SK-N-SH (cell line): ENCODE measurements at regions not wholly inside any gene's neighbourhood (a gene's known extent, or its start where the extent isn't known, plus 50 kb on each side); places are given as distances from the start of the nearest gene placed in this dataset.

Source experiments
- CTCF ChIA-PET: fragments of 300-600, 350-600 bp; formaldehyde crosslinking; extraction: SDS; loops from one replicate; lab custom pipeline; 2021; lab: Yijun Ruan, JAX
- POLR2A ChIA-PET: fragments of 350-600 bp; sonication (Branson Sonifier 250); formaldehyde crosslinking; extraction: SDS; loops from one replicate; lab custom pipeline; 2020; ENCODE audit warnings: antibody characterized with exemption, inconsistent platforms; lab: Yijun Ruan, JAX
- DNase-seq: peaks from one replicate; pipeline ENCODE4 v3.0.0; 2012
- H2AFZ ChIP-seq: fragments of 200-600 bp; sonication (generic); 2 replicates; pipeline ENCODE4 v1.8.1; 2016; ENCODE audit warnings: antibody characterized with exemption, mild to moderate bottlenecking, low read depth
- H3F3A ChIP-seq: fragments of 200-600 bp; sonication (generic); replicated peaks from 2 replicates; pipeline ENCODE3; 2016; ENCODE audit warnings: antibody characterized with exemption, mild to moderate bottlenecking; ENCODE audit not compliant: insufficient read depth
- H3K27ac ChIP-seq, 2 experiments: fragments of 200-500 bp in 1 of 2; fragments of 200-600 bp in 1 of 2; sonication (Bioruptor generic) in 1 of 2; sonication (generic), shearing (Covaris generic) in 1 of 2; 2 replicates each; pipeline versions ENCODE4 v1.5.1 to v1.6.1; 2014 to 2016; ENCODE audit warnings: low read depth in 2 of 2, inconsistent platforms in 1 of 2, low read length in 1 of 2, mild to moderate bottlenecking in 1 of 2, mixed read lengths in 1 of 2
- H3K27me3 ChIP-seq: fragments of 200-600 bp; sonication (generic), shearing (Covaris generic); 2 replicates; pipeline ENCODE4 v1.6.1; 2016; ENCODE audit warnings: mixed run types; ENCODE audit not compliant: insufficient read depth
- H3K36me3 ChIP-seq, 2 experiments: fragments of 200-500 bp in 1 of 2; fragments of 200-600 bp in 1 of 2; sonication (Bioruptor generic) in 1 of 2; sonication (generic) in 1 of 2; replicated peaks in 1 of 2; 2 replicates each; pipeline versions ENCODE3 to v1.5.1; 2014 to 2016; ENCODE audit warnings: low read length in 1 of 2, mild to moderate bottlenecking in 1 of 2; ENCODE audit not compliant: insufficient read depth in 2 of 2, control insufficient read depth in 1 of 2
- H3K4me1 ChIP-seq, 2 experiments: fragments of 200-500 bp in 1 of 2; fragments of 200-600 bp in 1 of 2; sonication (Bioruptor generic) in 1 of 2; sonication (generic), shearing (Covaris generic) in 1 of 2; 2 replicates each; pipeline versions ENCODE4 v1.5.1 to v1.6.1; 2014 to 2016; ENCODE audit warnings: low read depth in 1 of 2, low read length in 1 of 2, mixed run types in 1 of 2; ENCODE audit not compliant: insufficient read depth in 2 of 2, control insufficient read depth in 1 of 2
- H3K4me2 ChIP-seq: fragments of 200-600 bp; sonication (generic), shearing (Covaris generic); 2 replicates; pipeline ENCODE4 v1.6.1; 2017; ENCODE audit warnings: mixed run types
- H3K4me3 ChIP-seq, 2 experiments: fragments of 200-500 bp in 1 of 2; fragments of 200-600 bp in 1 of 2; sonication (Bioruptor generic) in 1 of 2; sonication (generic), shearing (Covaris generic) in 1 of 2; 2 replicates each; pipeline versions ENCODE4 v1.5.1 to v1.8.1; 2014 to 2016; ENCODE audit warnings: low read depth in 2 of 2, inconsistent platforms in 1 of 2, low read length in 1 of 2, mild to moderate bottlenecking in 1 of 2, mixed read lengths in 1 of 2, moderate library complexity in 1 of 2
- H3K79me2 ChIP-seq: fragments of 200-600 bp; sonication (generic); 2 replicates; pipeline ENCODE4 v1.8.1; 2017; ENCODE audit warnings: mild to moderate bottlenecking; ENCODE audit not compliant: insufficient read depth
- H3K9ac ChIP-seq: fragments of 200-600 bp; sonication (generic); 2 replicates; pipeline ENCODE4 v1.6.1; 2017; ENCODE audit warnings: mixed run types
- H3K9me2 ChIP-seq: fragments of 200-600 bp; sonication (generic); 2 replicates; pipeline ENCODE4 v1.6.1; 2017; ENCODE audit warnings: mixed run types
- H3K9me3 ChIP-seq: fragments of 200-600 bp; sonication (generic); 2 replicates; pipeline ENCODE4 v1.6.1; 2017; ENCODE audit warnings: mixed run types, mild to moderate bottlenecking, moderate library complexity
- H4K20me1 ChIP-seq: fragments of 200-600 bp; sonication (generic); 2 replicates; pipeline ENCODE4 v1.6.1; 2017; ENCODE audit warnings: mild to moderate bottlenecking, mixed run types; ENCODE audit not compliant: insufficient read depth
- GATA2 ChIP-seq: sonication (generic); formaldehyde crosslinking; IDR thresholded peaks from 2 replicates; pipeline ENCODE4 v1.5.0; 2020; ENCODE audit warnings: mild to moderate bottlenecking, missing genetic modification reagents
- JUND ChIP-seq: IDR thresholded peaks from 2 replicates; pipeline ENCODE4 v1.4.0; 2012
- MEF2A ChIP-seq: IDR thresholded peaks from 2 replicates; pipeline ENCODE4 v1.4.0; 2012; ENCODE audit warnings: low read depth, borderline replicate concordance
- MXI1 ChIP-seq: IDR thresholded peaks from 2 replicates; pipeline ENCODE4 v1.6.1; 2012; ENCODE audit warnings: mild to moderate bottlenecking, low read depth, low read length, improper control_type of control experiment
- SIN3A ChIP-seq: IDR thresholded peaks from 2 replicates; pipeline ENCODE4 v1.6.1; 2012; ENCODE audit warnings: low read depth, mild to moderate bottlenecking, low read length, moderate library complexity, borderline replicate concordance
- TAF1 ChIP-seq: IDR thresholded peaks from 2 replicates; pipeline ENCODE4 v1.6.1; 2012; ENCODE audit warnings: low read depth, mild to moderate bottlenecking, low read length, moderate library complexity, borderline replicate concordance
- TCF12 ChIP-seq: IDR thresholded peaks from 2 replicates; pipeline ENCODE4 v1.4.0; 2012
- TEAD4 ChIP-seq: IDR thresholded peaks from 2 replicates; pipeline ENCODE4 v1.4.0; 2012; ENCODE audit warnings: mild to moderate bottlenecking, borderline replicate concordance; ENCODE audit not compliant: insufficient read depth
- USF1 ChIP-seq: IDR thresholded peaks from 2 replicates; pipeline ENCODE4 v1.4.0; 2012; ENCODE audit warnings: low read depth, borderline replicate concordance
- whole genome bisulfite sequencing: methylation state at CpG from one replicate; pipeline ENCODE4 v1.1.6; 2017; ENCODE audit warnings: low lambda C conversion rate; 5-methylcytosine and 5-hydroxymethylcytosine counted together
- TF ChIP-seq, protein P1 (sequence below): IDR thresholded peaks from 2 replicates; pipeline ENCODE4; 2012
- TF ChIP-seq, protein P2 (sequence below): IDR thresholded peaks from 2 replicates; pipeline ENCODE4 v1.4.0; 2012; ENCODE audit warnings: low read depth, borderline replicate concordance
- TF ChIP-seq, protein P3 (sequence below): IDR thresholded peaks from 2 replicates; pipeline ENCODE4 v1.6.1; 2012; ENCODE audit warnings: mild to moderate bottlenecking, low read depth, low read length, moderate library complexity

GRCh38 chr6:143585716-143586115 lies 74.2 kb upstream of the FUCA2 start:
- Histone ChIP-seq H3K4me1 (peaks cover 0 to 4% of the 10 kb centered on the region in 2 experiments; a peak in 1 of 4 replicates), H3K27me3 (no peaks in the 10 kb centered on the region), H3K9ac (no peak overlapping the region), H3K36me3 (no peaks in the 10 kb centered on the region), H4K20me1 (no peaks in the 10 kb centered on the region), H3K4me2 (no peak overlapping the region), H3K27ac (no peak overlapping the region), H3K79me2 (no peaks in the 10 kb centered on the region), H3F3A (no peaks in the 10 kb centered on the region), H3K4me3 (no peak overlapping the region), H2AFZ (no peak overlapping the region)
- WGBS = 85% methylated on average over 4 of the region's 4 CpGs
- DNase-seq = no peak
- ChIA-PET CTCF (interaction anchor here (1.2 to 3.1 kb wide), 3 partner anchors 9 to 428 kb away, joined by 6 to 21 read pairs (median 16); no protein-coding TSS in a partner anchor), POLR2A (no interaction called here)
- TF ChIP-seq MEF2A (no peak), TAF1 (no peak), USF1 (no peak)
- TF ChIP-seq, all 33 proteins: peak for 0
- no peaks in the 10 kb centered on the region for H3K9me2 ChIP-seq
- no peaks in the 10 kb centered on the region for H3K9me3 ChIP-seq

GRCh38 chr6:143585241-143585640 lies 73.7 kb upstream of the FUCA2 start:
- CTCF ChIA-PET = interaction anchor here (1.2 to 3.1 kb wide), 3 partner anchors 10 to 428 kb away, joined by 6 to 21 read pairs (median 16); no protein-coding TSS in a partner anchor

DNA sequence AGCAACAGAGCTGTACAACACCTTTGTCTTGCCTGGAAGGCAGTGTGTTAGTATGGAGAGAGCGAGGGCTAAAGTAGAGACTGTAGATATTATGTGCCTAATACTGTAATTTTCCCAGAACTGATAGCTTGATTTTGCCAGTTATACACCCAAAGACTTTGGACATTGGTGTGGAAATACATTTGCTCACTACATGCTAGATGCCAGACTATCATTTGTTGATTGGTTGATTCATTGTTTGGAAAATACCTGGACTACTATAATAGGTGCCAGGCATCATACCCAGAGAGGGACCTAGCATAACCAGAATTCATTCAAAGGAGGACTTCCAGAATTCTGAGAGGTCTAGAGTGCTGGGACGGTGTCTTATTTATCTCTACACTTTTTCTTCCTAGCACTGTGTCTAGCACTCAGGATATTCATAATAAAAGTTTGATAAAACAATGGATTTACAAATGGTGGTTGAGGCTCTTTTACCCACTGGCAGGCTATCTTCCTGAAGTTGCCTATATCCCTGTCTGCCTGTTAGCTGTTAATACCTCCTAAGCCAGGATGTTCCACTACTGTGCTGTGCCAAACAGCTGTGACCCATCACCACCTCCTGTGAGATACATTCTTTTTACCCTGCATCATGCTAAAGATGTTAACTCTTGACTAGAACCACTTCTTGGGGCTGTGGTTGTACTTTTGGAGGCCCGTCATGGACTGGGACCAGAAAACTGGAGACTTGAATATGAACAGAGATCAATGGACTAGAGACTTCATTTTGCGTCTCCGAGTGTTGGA lies 72.2 kb upstream of the FUCA2 start:
- no peaks in the 10 kb centered on the region for H3K79me2 ChIP-seq
- H3K4me3 ChIP-seq = no peak overlapping the region
- no peak for DNase-seq
- H3K4me1 ChIP-seq = peaks cover 0 to 4% of the 10 kb centered on the region in 2 experiments; a peak in 1 of 4 replicates
- H3K4me2 ChIP-seq = no peak overlapping the region
- H3K27me3 ChIP-seq = no peaks in the 10 kb centered on the region
- no peaks in the 10 kb centered on the region for H3K9me2 ChIP-seq
- no peak overlapping the region for H2AFZ ChIP-seq
- H3K9me3 ChIP-seq = no peaks in the 10 kb centered on the region
- H3K27ac ChIP-seq = no peak overlapping the region
- H3K9ac ChIP-seq = no peak overlapping the region
- 97% methylated on average over 5 of the region's 5 CpGs for WGBS
- peaks cover 6% of the 10 kb centered on the region for H3F3A ChIP-seq
- H4K20me1 ChIP-seq = no peaks in the 10 kb centered on the region
- no peaks in the 10 kb centered on the region for H3K36me3 ChIP-seq
- CTCF ChIA-PET = interaction anchor here (0.9 to 3.1 kb wide), 3 partner anchors 8 to 430 kb away, joined by 4 to 16 read pairs (median 5); no protein-coding TSS in a partner anchor
- POLR2A ChIA-PET = no interaction called here
- TF ChIP-seq, protein P1, sequence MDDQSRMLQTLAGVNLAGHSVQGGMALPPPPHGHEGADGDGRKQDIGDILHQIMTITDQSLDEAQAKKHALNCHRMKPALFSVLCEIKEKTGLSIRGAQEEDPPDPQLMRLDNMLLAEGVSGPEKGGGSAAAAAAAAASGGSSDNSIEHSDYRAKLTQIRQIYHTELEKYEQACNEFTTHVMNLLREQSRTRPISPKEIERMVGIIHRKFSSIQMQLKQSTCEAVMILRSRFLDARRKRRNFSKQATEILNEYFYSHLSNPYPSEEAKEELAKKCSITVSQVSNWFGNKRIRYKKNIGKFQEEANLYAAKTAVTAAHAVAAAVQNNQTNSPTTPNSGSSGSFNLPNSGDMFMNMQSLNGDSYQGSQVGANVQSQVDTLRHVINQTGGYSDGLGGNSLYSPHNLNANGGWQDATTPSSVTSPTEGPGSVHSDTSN = 0 out of 2 replicates have a peak, but pooled peaks have one; percentile 6
- TF ChIP-seq GATA2 (CRISPR knock-in tag) (no peak), SIN3A (no peak), MEF2A (no peak), TCF12 (peak; percentile 48; the same call in 1 of the 2 replicates), TEAD4 (no peak)
- TF ChIP-seq, protein P2, sequence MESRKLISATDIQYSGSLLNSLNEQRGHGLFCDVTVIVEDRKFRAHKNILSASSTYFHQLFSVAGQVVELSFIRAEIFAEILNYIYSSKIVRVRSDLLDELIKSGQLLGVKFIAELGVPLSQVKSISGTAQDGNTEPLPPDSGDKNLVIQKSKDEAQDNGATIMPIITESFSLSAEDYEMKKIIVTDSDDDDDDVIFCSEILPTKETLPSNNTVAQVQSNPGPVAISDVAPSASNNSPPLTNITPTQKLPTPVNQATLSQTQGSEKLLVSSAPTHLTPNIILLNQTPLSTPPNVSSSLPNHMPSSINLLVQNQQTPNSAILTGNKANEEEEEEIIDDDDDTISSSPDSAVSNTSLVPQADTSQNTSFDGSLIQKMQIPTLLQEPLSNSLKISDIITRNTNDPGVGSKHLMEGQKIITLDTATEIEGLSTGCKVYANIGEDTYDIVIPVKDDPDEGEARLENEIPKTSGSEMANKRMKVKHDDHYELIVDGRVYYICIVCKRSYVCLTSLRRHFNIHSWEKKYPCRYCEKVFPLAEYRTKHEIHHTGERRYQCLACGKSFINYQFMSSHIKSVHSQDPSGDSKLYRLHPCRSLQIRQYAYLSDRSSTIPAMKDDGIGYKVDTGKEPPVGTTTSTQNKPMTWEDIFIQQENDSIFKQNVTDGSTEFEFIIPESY = no peak
- TF ChIP-seq, protein P3, sequence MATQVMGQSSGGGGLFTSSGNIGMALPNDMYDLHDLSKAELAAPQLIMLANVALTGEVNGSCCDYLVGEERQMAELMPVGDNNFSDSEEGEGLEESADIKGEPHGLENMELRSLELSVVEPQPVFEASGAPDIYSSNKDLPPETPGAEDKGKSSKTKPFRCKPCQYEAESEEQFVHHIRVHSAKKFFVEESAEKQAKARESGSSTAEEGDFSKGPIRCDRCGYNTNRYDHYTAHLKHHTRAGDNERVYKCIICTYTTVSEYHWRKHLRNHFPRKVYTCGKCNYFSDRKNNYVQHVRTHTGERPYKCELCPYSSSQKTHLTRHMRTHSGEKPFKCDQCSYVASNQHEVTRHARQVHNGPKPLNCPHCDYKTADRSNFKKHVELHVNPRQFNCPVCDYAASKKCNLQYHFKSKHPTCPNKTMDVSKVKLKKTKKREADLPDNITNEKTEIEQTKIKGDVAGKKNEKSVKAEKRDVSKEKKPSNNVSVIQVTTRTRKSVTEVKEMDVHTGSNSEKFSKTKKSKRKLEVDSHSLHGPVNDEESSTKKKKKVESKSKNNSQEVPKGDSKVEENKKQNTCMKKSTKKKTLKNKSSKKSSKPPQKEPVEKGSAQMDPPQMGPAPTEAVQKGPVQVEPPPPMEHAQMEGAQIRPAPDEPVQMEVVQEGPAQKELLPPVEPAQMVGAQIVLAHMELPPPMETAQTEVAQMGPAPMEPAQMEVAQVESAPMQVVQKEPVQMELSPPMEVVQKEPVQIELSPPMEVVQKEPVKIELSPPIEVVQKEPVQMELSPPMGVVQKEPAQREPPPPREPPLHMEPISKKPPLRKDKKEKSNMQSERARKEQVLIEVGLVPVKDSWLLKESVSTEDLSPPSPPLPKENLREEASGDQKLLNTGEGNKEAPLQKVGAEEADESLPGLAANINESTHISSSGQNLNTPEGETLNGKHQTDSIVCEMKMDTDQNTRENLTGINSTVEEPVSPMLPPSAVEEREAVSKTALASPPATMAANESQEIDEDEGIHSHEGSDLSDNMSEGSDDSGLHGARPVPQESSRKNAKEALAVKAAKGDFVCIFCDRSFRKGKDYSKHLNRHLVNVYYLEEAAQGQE = no peak

More at GRCh38 chr6:143585241-143585640, 73.7 kb upstream of the FUCA2 start:
- POLR2A ChIA-PET = interaction anchor here (0.6 kb wide), 1 partner anchor 378 kb away, joined by 3 read pairs; no protein-coding TSS in a partner anchor
- H3F3A ChIP-seq = no peaks in the 10 kb centered on the region
- H3K79me2 ChIP-seq = no peaks in the 10 kb centered on the region
- no peaks in the 10 kb centered on the region for H3K9me3 ChIP-seq
- WGBS = 100% methylated on average over 1 of the region's 1 CpG
- no peak overlapping the region for H2AFZ ChIP-seq
- DNase-seq = no peak
- no peak overlapping the region for H3K27ac ChIP-seq
- no peaks in the 10 kb centered on the region for H4K20me1 ChIP-seq
- no peaks in the 10 kb centered on the region for H3K36me3 ChIP-seq
- no peak overlapping the region for H3K4me3 ChIP-seq
- no peak overlapping the region for H3K4me2 ChIP-seq
- H3K4me1 ChIP-seq = peaks cover 0 to 4% of the 10 kb centered on the region in 2 experiments; a peak in 1 of 4 replicates
- no peak overlapping the region for H3K9ac ChIP-seq
- no peak for TF ChIP-seq MEF2A
- TF ChIP-seq MXI1 = no peak
- TF ChIP-seq JUND = no peak
- H3K27me3 ChIP-seq = no peaks in the 10 kb centered on the region
- no peaks in the 10 kb centered on the region for H3K9me2 ChIP-seq
